SH-SY5Y (cell line): ENCODE measurements at regions not wholly inside any gene's neighbourhood (a gene's known extent, or its start where the extent isn't known, plus 50 kb on each side); places are given as distances from the start of the nearest gene placed in this dataset.

Experiments
- GATA2 ChIP-seq: IDR thresholded peaks from 2 replicates; pipeline ENCODE4 v1.6.1; 2011; ENCODE audit warnings: mild to moderate bottlenecking, low read depth, low read length
- GATA3 ChIP-seq: IDR thresholded peaks from 2 replicates; pipeline ENCODE4 v1.6.1; 2011; ENCODE audit warnings: low read depth, mild to moderate bottlenecking, low read length, moderate library complexity

- TF ChIP-seq GATA3 (no peak), GATA2 (no peak)
Observed at GRCh38 chr4:26105337-26105736, 191.3 kb downstream of the SMIM20 start.
